Erythroblast (primary cell): ENCODE measurements at regions not wholly inside any gene's neighbourhood (a gene's known extent, or its start where the extent isn't known, plus 50 kb on each side); places are given as distances from the start of the nearest gene placed in this dataset.

Experiments
- DNase-seq, 2 experiments: peaks; one replicate each; lab custom pipeline; 2025; lab: John Stamatoyannopoulos, UW
- GATA1 ChIP-seq: IDR thresholded peaks from 2 replicates; pipeline ENCODE4 v1.6.1; 2011; ENCODE audit warnings: low read depth, mild to moderate bottlenecking, control low read depth, low read length, moderate library complexity
- POLR2A ChIP-seq: IDR thresholded peaks from 2 replicates; pipeline ENCODE4 v1.6.1; 2011; ENCODE audit warnings: mild to moderate bottlenecking, low read length

DNA sequence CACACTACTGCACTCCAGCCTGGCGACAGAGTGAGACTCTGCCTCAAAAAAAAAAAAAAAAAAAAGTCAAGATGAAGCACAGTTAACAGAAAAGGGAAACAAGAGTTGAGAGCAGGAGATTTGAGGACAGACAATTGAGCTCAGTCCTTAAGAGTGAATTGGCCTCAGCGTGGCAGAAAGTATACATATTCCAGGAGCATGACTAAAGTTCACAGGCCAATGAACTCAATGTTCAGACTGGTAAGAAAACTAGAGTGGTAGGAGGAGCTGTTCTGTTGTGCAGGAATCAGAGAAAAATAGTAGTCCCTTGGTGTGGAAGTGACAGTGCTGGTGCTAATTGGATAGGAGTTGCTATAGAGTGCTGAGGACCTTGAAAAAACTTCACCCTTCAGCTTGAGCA lies 60.0 kb downstream of the NRN1 start:
- DNase-seq = no peak
- TF ChIP-seq GATA1 (no peak), POLR2A (no peak)

DNA sequence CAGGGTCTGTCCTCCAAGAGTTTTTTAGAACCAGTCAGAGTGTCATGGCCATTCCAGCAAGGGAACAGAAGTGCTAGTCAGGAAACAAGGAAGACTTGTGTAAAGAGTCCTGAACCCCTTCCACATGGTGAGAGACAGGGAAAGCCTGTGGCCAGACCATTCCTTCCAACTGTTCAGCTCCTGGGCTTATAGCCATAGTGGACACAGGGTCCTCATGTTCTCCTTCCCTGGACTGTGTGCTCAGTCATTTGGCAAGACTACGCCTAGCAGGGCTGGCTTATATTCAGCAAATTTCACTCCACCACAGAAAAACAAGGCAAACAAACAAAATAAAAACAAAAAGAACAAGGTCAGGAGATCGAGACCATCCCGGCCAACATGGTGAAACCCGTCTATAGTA lies 60.5 kb downstream of the NRN1 start:
- no peak for TF ChIP-seq GATA1
- no peak for TF ChIP-seq POLR2A
- no peak for DNase-seq

DNA sequence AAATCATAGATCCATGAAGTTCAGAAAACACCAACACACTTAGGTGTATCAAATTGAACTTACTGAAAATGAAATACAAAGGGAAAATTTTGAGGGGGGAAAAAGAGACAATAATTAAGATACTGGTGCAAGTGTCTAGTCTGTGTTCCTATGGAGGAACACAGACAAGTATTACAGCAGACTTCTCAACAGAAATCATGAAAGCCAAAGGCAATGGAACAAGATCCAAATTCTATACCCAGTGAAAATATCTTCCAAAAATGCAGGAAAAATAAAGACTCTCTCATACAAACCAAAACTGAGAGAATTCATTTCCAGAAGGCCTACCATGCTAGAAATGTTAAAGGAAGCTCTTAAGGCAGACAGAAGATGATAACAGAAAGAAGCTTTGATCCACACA lies 63.1 kb downstream of the NRN1 start:
- no peak for DNase-seq
- no peak for TF ChIP-seq POLR2A

DNA sequence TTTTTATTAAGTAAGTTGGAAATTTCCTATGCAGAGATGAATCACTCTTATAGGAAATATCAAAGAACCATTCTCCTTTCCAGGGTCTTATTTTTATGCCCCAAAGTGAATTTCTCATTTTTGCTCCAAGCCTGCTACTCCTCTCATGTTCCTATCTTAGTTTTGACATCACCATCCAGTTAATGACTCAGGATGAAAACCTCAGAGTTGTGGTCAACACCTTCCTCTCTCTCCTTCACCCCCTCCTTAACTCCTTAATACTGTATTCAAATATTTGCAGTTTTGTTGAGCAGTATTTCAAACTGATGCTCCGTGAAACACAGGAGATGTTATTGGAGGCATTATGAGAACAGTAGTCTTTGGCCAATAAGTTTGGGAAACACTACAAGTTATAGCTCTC lies 64.1 kb downstream of the NRN1 start:
- no peak for DNase-seq
- TF ChIP-seq POLR2A (no peak), GATA1 (no peak)

DNA sequence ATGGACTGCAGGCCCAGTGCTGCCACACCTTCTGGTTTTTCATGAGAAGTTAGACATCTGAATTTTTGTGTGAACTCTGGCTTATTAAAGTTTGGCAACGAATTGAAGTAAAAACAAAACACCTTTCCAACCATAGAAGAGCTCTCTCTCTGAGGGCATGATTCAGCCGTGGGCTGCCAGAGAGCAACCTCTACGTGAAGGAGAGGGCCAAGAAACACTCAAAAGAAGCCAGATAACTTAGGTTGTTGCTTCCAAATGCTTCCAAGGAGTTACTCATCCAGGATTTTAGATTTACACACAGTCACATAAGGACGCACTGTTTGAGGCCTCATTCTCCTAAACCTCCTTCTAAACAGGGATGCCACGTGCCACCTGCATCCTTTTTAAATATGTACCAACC lies 65.5 kb downstream of the NRN1 start:
- TF ChIP-seq GATA1 (no peak), POLR2A (no peak)
- no peak for DNase-seq

DNA sequence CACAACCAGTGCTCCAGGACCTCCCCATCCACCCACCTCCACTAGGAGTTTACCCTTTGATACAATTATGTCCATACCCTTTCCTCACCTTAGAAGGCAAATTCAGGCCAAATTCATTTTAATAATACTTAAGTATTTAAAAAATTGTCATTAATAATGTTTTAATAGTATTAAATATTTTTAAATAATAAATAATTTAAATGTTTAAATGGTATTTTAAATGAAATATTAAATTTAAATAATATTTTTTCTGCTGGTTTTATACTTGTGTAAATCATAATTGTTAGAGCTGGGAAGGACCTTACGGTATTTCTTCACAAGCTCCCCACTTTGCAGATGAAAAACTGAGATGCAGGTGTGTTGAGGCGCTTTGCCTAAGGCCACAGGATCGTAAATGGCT lies 67.8 kb downstream of the NRN1 start:
- no peak for DNase-seq
- TF ChIP-seq GATA1 = no peak

DNA sequence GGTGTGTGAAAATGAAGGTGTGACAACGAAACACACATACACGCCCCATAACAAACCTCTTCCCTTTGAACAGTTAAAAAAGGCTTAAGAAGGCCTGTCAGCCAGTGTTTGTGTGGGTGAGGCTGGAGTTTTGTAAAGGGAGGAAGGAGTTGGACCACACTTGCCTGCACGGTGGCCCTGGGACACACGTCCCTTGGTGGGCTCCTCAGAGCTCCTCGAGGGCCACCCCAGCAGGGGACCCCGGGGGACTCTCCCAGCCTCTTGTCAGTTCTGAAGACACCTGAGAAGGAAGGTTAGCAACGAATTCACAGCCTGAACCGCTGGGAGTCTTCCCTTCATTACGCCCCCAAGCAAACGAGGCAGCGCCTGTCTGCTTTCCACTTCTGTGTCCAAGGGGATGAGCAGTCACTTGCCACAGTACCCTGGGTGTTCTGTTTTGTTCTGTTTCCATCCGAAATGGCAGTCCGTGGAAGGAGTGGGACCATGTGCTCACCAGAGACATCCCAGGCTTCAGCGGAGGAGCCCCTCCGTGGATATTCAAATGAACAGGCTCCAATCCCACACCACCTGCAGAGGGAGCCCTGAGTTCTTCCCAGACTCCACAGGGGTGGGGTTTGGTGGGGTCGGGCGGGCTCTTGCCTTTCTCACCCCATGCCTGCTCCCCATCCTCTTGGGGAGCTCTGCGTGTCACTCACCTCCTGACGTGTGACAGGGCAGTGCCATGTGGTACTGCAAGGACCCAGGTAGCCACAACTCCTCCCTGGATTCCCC lies 68.6 kb downstream of the NRN1 start:
- DNase-seq = no peak
- TF ChIP-seq POLR2A (no peak), GATA1 (no peak)

DNA sequence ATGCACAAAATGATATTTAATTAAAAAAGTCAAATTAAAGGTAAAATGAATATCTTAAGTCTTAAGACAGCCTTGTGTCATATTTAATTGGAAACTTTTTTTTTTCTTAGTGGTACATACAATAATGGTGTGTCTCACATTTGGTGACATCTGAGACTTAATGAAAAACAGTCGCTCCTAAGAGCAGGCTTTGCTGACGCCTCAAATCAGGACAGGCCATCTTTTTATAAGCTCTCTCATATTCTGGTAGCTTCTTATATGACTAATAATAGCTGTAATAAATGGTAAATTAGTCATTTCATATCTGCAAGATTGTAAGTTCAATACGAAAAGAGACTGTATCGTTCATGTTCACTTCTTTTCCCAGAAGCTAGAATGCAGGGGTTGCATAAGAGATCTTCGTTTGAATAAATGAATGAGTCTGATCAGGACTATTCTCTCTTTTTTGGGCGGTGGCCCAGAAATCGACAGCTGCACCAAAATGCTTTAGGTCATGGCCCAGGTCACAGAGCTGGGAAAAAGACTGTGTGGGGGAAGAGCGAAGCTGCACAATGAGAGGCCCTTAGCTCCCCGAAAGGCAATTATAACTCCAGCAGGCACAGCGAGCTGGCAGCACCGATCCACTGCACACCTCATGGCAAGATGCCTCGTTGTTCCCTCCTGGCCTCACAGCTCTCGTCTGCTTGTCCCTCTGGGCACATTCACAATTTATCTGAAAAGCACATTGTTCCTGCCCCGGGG lies 69.4 kb downstream of the NRN1 start:
- TF ChIP-seq GATA1 (no peak), POLR2A (no peak)
- DNase-seq = no peak

DNA sequence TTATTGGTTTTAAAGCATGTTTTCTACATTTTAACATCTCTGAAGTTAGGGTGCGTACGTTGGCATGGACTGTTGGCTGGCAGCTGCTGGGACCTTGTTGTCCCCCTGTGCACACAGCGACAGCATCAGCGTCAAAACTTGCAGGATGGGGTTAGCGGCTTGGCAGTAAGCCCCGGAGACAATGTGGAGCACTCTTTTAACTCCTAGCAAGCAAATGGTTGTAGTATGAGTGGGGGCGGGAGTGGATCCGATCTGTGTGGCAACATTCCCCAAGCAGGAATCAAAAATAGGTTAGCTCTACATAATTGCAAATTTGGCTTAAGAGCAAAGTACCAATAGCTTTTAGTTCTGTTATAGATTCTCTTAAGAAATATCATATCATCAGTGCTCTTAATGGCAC lies 70.1 kb downstream of the NRN1 start:
- DNase-seq = no peak
- TF ChIP-seq POLR2A (no peak), GATA1 (no peak)

DNA sequence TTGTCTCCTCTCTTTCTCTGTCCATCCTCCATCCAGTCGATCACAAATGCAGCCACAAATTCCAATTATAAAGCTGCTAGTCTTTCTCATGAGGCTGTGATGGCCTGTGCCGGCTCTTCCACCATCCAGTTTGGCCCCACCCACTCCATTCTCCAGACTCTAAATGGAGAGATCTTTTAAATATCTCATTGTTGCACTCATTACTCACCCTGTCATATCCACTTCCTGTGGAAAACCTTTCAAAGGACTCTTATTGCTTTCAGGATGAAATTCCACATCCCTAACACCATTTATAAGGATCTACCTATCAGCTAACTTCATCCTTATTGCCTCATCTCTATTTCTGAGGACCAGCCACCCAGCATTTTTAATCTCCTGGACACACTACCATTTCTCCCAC lies 70.6 kb downstream of the NRN1 start:
- no peak for DNase-seq
- no peak for TF ChIP-seq GATA1
- TF ChIP-seq POLR2A = no peak

DNA sequence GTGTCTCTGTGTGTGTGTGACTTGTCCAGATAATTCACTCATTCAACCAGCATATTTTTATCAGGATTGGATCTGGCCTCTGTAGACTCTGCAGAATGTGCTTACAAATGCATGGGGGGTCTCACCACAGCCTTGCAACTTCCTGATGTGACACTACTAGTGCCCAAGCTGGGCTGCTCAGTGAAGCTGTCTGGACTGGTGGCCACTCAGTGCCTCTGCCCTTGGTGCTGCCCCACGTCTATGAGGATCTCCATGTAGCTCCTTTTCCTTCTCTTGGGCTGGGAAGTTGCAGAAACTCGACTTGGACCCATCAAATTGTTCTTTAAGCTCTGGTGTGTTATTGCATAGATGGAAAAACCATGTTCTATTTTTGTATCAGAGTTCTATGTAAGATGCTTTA lies 75.8 kb downstream of the NRN1 start:
- TF ChIP-seq POLR2A = no peak
- DNase-seq = no peak

DNA sequence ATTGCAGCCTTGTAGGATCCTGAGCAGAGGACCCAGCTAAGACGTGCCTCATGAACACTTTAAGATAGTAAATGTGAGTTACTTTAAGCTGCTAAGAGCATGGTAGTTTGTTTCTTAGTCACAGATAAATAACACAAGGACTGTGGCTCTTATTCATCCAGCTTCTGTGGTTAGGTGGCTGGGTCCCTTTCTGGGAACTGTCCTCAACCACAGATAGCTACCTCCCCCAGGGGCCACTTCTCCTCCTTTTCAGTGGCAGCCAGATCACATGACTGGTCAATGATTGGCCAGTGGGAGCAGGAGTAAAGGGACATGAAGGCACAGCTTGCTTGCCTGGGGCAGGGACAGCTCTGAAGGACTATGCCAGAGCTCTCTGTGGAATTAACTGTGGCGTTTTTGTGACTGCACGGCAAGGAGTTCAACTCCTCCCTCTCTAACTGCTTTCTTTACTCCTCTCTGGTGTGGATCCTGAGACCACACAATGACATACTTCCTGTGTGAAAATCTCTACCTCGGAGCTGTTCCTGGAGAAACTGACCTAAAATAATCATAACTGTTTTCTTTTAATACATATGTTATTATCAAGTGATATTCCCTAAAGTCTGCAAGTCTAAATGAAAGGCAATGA lies 76.5 kb downstream of the NRN1 start:
- no peak for DNase-seq
- TF ChIP-seq GATA1 = no peak
- no peak for TF ChIP-seq POLR2A

DNA sequence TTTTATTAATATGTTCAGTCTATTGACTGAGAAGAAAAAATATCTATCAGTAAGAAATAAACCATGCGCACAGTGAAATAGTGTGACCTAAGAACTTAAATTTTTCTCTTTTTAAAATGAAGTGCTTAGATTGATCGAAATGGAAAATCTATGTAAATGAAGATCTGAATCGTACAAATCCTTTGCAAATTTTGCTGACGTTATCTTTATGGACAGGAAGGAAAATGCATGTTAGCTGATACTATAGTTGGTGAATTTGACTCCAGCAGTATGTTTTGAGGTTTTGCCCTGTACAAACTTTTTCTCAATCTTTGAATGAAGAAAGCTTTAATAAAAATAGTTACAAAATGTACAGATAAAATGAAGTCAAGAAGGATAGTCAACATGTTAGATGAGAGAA lies 82.9 kb downstream of the NRN1 start:
- DNase-seq = no peak
- TF ChIP-seq POLR2A (no peak), GATA1 (no peak)

DNA sequence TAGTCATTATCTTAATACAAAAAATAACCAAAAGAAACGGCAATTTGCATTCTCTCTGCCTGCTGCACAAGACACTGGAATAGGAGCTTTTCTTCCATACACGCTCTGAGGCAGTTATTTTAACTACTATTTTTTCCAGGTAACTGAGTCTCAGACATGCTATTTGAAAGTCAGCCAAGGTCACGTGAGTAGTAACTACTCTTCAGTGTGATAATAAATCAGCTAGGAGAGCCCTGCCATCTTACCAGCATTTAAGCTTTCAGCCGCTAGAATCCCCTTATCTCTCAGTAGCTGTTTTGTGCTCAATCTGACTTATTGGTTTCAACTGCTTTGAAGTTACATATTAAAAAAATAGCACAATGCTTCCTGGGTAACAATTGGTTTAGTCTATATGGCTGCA lies 84.5 kb downstream of the NRN1 start:
- DNase-seq = no peak

DNA sequence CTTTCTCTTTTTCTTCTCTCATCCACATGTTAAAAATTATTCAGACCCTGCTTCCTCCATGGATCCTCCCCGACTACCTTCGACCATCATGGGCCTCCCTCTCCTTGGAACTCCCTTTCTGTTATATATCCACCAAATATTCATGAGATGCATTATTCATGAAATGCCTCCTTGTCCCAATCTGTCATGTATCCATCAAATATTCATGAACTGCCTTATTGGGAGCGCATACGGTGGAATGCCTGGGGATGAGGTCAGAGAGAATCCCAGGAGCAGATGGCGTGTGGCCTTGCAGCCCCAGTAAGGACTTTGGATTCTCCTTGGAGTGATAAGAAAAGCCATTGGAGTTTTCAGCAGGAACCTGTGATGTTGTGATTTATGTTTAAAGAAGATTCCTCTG lies 97.0 kb downstream of the NRN1 start:
- no peak for TF ChIP-seq GATA1
- no peak for TF ChIP-seq POLR2A
- DNase-seq = no peak

More for the DNA sequence above, 84.5 kb downstream of the NRN1 start:
- TF ChIP-seq POLR2A (no peak), GATA1 (no peak)
